ENCODE measurements at regions not wholly inside any gene's neighbourhood (a gene's known extent, or its start where the extent isn't known, plus 50 kb on each side); places are given as distances from the start of the nearest gene placed in this dataset.

- intact Hi-C loops (cut with DNase I) = no loop called here
- 69 to 71% methylated on average over 4 of the region's 4 CpGs for WGBS, 2 donors
These were observed 240.5 kb upstream of the DAAM1 start for GRCh38 chr14:58947814-58948445.

GRCh38 chr14:58950555-58950954 is 237.9 kb upstream of the DAAM1 start:
- intact Hi-C loops (cut with DNase I) = no loop called here
- H3K4me1 ChIP-seq = no peaks in the 10 kb centered on the region

More at GRCh38 chr14:58947814-58948445, 240.5 kb upstream of the DAAM1 start:
- no peak overlapping the region for H3K4me3 ChIP-seq
- no peak for DNase-seq
- H3K27me3 ChIP-seq = no peaks in the 10 kb centered on the region
- H3K27ac ChIP-seq = no peak overlapping the region
- no peaks in the 10 kb centered on the region for H3K36me3 ChIP-seq
- H3K4me1 ChIP-seq = no peaks in the 10 kb centered on the region
- TF ChIP-seq POLR2A (IDR thresholded peaks at IDR 0.05) = no peak
- no peak for TF ChIP-seq CTCF (IDR thresholded peaks at IDR 0.05)
- H3K9me3 ChIP-seq = no peaks in the 10 kb centered on the region

GRCh38 chr14:58951143-58951542 is 237.3 kb upstream of the DAAM1 start:
- WGBS, 2 donors = 83 to 86% methylated on average over 2 of the region's 2 CpGs
- intact Hi-C loops (cut with DNase I) = no loop called here

More at GRCh38 chr14:58950555-58950954, 237.9 kb upstream of the DAAM1 start:
- TF ChIP-seq CTCF (IDR thresholded peaks at IDR 0.05) (no peak), POLR2A (IDR thresholded peaks at IDR 0.05) (no peak)
- H3K27me3 ChIP-seq = no peaks in the 10 kb centered on the region
- H3K36me3 ChIP-seq = no peaks in the 10 kb centered on the region
- no peaks in the 10 kb centered on the region for H3K9me3 ChIP-seq
- H3K27ac ChIP-seq = no peak overlapping the region
- H3K4me3 ChIP-seq = no peak overlapping the region
- WGBS, 2 donors = 29 to 61% methylated on average over 1 of the region's 1 CpG
- DNase-seq = no peak

GRCh38 chr14:58954052-58954451 is 234.4 kb upstream of the DAAM1 start:
- Histone ChIP-seq H3K4me3 (no peak overlapping the region), H3K27ac (no peak overlapping the region), H3K27me3 (no peaks in the 10 kb centered on the region), H3K9me3 (no peaks in the 10 kb centered on the region), H3K4me1 (no peaks in the 10 kb centered on the region), H3K36me3 (no peaks in the 10 kb centered on the region)
- DNase-seq = no peak
- intact Hi-C loops (cut with DNase I) = no loop called here
- TF ChIP-seq POLR2A (IDR thresholded peaks at IDR 0.05) (no peak), CTCF (IDR thresholded peaks at IDR 0.05) (no peak)
- WGBS, 2 donors = 92 to 96% methylated on average over 1 of the region's 1 CpG

More at GRCh38 chr14:58951143-58951542, 237.3 kb upstream of the DAAM1 start:
- Histone ChIP-seq H3K4me3 (no peak overlapping the region), H3K4me1 (no peaks in the 10 kb centered on the region), H3K36me3 (no peaks in the 10 kb centered on the region), H3K9me3 (no peaks in the 10 kb centered on the region), H3K27ac (no peak overlapping the region), H3K27me3 (no peaks in the 10 kb centered on the region)
- no peak for TF ChIP-seq POLR2A (IDR thresholded peaks at IDR 0.05)
- TF ChIP-seq CTCF (IDR thresholded peaks at IDR 0.05) = no peak
- DNase-seq = no peak

- intact Hi-C loops (cut with DNase I) = no loop called here
- H3K36me3 ChIP-seq = no peaks in the 10 kb centered on the region
- no peak overlapping the region for H3K4me3 ChIP-seq
- no peak overlapping the region for H3K27ac ChIP-seq
- H3K27me3 ChIP-seq = no peaks in the 10 kb centered on the region
- WGBS, 2 donors = 7 to 8% methylated on average over 4 of the region's 4 CpGs
- H3K4me1 ChIP-seq = no peaks in the 10 kb centered on the region
- no peaks in the 10 kb centered on the region for H3K9me3 ChIP-seq
- TF ChIP-seq POLR2A (IDR thresholded peaks at IDR 0.05) (no peak), CTCF (IDR thresholded peaks at IDR 0.05) (no peak)
- no peak for DNase-seq
These were observed 233.3 kb upstream of the DAAM1 start for GRCh38 chr14:58954901-58955861.
